DMS79 (cell line): ENCODE measurements at regions not wholly inside any gene's neighbourhood (a gene's known extent, or its start where the extent isn't known, plus 50 kb on each side); places are given as distances from the start of the nearest gene placed in this dataset.
A peak's percentile ranks its signal among the peaks of the same experiment; 100 is the strongest.

Experiments used
- DNase-seq: peaks from one replicate; lab custom pipeline; 2025; lab: John Stamatoyannopoulos, UW

DNA sequence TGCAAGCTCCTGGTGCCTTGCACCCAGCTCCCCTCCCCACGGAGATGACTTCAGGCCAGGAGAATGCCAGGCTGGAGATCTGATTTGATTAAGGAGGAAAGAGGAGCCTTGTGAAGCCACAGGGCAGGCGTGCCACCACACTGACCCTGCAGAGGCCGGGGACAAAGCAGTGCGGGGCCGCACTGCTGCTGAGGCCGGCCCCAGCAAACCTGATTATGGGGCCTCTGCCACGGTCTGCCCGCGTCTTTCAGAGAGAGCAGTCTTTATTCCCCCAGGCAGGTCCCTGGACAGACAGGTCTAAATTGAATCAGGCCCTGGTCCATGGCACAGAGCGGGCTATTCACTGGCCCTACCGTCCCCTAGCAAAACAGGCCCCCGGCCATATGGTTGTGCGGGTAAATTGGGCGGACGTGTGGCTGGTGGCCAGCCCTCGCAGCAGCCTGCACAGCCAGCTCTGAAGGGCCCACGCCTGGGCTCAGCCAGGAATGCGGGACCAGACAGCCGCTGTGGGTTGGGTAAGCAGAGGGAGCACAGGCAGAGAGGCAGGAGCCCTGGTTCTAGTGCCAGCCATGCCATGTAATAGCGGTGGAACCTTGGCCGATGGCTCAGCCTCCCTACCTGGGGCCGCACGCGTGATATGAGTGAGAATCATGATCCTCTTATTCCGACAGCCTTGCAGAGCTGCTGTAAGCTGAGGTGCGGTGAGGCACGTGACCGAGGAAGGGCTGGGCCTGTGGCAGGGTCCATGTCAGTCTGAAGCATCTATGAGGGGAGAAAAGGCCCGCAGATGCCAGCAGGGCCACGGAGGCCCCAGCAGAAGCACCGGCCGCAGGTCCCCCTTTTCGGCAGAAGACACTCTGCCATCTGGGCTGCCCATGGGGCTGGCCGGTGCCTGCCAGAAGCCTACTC, 97.3 kb upstream of the MYCN start:
- DNase-seq: no peak

DNA sequence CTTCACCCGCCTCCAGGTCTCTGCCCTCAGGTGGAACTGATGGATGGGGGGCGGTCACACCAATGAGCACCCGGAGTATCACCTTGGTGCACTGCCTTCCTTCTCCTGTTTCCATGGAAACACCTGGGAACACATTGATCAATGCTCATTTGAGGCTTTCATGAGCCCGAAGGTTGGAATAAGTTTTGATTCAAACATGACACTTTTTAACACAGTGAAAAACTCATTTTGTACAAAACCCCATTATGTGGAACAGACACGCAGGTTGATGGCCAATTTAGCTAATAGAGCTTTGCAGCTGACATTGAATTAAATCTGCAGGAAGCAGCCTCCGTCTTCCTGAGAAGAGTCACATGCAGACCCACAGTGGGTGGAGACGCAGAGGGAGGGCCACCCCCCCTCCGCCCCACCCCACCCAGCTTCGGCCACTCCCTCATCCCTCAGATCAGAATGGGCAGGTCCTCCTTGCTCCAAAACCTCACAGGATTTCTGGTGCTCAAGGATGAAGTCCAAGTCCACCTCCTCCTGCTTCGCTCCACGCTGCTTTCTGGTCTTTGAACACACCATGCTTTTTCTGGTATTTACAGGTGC, 96.0 kb upstream of the MYCN start:
- DNase-seq: no peak

DNA sequence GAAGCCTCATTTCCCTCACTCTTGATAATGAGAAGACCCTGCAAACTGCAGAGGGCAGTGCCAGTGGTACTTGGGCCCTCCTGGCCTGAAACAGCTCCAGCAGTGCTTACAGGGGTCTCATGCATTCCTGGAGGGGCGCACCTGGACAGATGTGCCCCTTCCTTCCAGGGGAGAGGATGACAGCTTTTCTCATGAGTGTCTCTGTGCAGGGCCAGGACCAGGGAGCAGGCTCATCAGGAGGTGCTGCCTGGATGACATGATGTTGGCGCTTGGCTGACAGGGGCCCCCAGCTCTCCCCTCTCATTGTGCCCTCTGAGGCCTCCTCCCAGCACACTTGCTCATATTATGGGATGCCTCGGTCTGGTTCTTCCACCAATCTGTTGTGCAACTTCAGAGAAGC, 95.1 kb upstream of the MYCN start:
- DNase-seq: no peak

DNA sequence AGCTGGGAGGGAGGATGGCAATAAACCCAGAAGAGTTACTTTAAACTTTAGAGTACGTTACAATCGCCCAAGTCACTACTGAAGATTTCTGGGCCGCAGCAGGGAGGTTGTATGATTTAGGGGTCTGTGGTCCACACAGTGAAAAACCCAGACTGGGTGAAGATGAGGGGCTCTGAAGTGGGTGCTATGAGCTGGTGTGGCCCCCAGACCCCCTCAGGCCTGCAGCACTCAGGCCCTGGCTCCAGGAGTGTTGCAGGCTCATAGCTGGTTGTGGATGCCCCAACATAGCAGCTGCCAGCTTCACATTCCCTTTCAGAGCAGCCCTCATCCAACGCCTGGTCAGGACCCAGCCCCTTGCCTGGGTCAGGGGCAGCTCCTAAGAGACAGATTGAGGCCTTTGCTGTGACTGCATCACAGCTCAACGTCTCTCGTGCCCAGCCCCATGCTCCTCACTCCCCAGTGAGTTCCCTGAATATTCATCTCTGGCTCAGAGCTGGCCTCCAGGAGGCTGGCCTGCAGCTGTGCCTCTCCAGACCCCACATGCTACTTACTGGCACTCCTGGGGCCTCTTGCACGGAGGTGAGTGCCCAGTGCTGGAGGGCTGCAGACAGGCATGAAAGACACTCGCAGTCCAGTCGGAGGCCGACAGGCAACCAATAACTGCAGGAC, 94.5 kb upstream of the MYCN start:
- DNase-seq: no peak

DNA sequence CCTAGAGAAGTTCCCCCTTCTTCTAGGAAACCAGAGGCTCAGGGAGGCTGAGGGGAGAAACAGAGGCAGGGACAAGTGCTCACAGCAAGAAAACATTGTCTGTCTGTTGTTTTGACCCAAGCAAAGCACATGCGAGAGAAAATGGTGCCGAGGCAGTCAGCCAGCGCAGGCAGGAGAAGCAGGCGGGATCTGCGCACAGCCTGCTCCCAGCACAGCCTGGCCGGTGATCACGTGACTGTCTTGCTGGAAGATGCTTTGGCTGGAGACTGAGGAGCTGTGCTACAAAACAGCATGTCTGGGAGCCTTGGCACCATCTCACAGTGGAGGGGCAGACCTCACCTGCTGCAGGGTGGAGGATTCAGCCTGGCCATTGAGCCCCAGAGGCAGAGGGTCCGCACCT, 93.7 kb upstream of the MYCN start:
- no peak for DNase-seq

DNA sequence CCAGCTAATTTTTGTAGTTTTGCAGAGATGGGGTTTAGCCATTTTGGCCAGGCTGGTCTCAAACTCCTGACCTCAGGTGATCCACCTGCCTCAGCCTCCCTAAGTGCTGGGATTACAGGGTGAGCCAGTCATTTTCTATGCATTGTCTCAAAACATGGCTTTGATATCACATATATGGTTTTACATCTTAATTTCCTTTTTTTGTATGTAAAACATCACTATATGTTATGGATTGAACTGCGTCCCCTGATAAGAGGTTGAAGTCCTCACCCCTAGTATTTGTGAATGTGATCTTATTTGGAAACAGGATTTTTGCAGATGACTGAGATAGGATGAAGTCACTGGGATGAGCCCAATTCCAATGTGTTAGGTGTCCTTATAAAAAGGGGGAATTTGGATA, 89.8 kb upstream of the MYCN start:
- no peak for DNase-seq

DNA sequence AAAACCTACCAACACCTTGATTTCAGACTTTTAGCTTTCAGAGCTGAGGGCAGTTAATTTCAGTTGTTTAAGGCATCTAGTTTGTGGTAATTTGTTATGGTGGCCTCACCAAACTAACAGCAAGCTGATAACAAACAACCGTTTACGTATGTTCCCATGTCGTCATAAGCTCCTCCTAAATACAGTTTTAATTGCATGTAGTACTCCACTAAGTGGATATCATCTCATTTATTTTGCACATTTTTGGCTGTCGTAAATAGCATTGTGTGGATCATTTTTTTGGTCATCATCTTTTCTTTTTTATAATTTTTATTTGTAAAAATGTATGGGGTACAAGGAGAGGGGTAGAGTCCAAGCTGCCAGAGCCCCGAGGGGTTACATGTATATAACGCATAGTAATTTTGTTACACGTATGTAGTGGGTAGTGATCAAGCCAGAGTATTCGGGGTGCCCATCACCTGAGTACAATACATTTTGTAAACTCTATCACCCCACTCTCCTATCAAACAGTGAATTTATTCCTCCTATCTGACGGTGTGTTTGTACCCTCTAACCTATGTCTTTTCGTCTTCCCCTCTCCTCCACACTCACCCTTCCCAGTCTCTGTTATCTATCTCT, 89.2 kb upstream of the MYCN start:
- DNase-seq: no peak

DNA sequence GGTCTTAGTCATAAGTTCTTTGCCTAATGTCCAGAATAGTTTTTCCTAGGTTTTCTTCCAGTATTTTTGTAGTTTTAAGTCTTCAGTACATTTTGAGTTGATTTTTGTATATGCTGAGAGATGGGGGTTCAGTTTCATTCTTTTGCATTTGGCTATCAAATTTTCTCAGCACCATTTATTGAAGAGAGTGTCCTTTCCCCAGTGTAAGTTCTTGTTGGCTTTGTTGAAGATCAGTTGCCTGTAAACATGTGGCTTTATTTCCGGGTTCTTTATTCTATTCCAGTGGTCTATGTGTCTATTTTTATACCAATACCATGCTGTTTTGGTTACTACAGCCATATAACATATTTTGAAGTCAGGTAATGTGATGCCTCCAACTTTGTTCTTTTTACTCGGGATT, 87.5 kb upstream of the MYCN start:
- DNase-seq: no peak

DNA sequence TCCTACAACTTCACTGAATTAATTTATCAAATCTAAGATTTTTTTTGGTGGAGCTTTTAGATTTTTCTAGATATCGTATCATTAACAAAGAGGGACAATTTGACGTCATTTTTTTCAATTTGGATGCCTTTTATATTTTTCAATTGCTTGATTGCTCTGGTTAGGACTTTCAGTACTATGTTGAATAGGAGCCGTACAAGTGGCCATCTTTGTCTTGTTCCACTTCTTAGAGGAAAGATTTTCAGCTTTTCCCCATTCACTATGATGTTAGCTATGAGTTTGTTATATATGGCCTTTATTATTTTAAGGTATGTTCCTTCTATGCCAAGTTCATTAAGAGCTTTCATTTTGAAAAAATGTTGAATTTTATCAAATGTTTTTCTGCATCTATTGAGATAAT, 86.4 kb upstream of the MYCN start:
- DNase-seq: no peak

DNA sequence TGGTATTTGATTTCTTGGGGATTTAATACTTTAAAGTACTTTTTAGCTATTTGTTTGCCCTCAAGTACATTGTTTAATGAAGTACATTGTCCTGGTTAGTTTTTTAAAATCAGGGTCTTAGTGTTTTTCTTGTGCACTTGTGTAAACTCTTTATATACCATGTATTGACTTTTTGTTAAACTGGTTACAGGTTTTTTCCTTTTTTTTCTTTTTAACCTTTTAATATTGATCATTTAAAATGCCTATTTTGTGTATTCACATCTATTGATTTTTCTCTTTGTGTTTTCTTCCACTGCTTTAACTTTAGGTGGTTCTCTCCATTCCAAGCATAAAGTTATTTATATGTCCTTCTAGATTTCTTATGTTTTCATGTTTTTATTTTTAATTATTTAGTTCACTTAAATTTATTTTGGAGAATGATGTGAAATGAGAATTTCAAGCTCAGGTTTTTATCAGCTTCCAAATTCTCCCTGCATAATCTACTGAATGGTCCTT, 84.5 kb upstream of the MYCN start:
- DNase-seq: no peak

DNA sequence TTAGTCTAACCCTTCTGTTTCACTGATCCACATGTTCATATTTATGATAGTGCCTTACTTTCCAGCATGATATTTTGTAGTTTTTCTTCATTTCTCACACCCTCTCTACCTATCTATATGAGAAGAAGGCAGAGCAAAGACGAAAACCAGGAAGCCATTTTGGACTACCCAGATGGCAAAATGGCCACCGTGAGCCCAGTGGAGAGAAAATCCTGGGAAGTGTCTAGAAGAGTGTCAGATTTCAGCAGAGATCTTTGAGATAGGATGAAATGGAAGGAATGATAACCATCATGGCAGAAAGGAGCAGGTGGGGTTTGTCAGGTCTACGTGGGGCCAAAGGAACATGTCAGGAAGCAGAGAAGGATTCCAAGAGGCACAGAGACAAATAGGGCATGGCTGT, 84.0 kb upstream of the MYCN start:
- no peak for DNase-seq

DNA sequence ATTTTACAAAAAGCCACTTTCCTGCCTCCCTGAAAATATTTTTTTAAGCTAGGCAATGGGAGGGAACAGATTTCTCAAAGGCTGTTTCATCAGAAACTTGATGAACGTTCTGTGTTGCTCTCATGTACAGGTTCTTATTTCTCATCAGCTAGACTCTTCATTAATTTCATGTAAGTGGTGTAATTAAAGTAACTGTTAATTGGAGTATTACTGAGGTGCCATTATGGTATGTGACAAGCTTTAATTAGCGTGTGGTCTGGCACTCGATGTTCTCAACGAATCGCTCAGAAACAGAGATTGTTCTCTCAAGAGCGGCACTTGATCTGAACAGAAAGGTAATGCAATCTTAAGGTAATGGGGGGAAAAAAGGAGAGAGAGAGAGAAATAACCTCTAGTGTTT, 81.9 kb upstream of the MYCN start:
- peak; percentile 63 for DNase-seq

DNA sequence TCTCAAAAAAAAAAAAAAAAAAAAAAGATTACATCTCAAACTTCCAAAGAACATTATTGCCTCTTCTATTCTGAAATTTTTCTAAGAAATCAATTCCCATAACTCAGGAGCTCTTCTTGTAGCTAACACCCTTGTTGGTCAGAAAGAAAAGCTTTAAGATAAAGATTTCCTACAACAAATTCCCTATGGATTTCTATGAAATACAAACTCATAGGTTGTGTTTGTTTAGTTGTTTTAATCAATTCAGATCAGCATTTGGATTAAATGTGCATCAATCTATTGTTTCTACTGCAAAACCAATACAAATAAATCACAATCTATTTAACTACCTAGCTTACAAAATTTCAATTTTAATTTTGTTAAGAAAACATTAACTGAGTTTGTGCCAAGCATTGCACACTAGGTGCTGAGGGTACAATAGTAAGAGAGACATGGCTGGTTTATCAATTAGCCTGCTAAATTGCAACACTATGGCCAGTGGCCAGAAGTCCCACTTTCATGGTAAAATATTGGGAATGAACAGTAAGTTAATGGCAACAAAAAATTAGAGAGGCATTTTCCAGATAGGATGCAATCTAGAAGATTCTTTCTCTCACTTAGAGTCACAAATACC, 80.2 kb upstream of the MYCN start:
- DNase-seq: no peak

DNA sequence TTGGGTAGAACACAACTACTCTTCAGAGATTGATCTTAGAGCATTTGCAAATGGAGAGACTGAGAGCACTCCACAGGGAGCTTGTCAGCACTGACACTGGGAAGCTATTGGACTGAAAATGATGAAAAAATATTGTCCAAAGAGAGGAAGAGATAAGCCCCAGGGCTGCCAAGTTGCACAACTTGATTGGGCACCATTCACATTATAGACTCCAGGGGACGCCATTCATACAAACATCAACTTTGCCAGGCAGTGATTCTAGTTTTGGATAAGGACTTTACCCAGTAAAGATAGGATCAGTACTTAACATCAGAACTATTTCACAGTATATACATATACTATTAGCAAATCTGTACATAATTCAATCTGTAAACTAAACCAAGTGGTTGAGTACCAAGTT, 79.6 kb upstream of the MYCN start:
- DNase-seq: no peak

DNA sequence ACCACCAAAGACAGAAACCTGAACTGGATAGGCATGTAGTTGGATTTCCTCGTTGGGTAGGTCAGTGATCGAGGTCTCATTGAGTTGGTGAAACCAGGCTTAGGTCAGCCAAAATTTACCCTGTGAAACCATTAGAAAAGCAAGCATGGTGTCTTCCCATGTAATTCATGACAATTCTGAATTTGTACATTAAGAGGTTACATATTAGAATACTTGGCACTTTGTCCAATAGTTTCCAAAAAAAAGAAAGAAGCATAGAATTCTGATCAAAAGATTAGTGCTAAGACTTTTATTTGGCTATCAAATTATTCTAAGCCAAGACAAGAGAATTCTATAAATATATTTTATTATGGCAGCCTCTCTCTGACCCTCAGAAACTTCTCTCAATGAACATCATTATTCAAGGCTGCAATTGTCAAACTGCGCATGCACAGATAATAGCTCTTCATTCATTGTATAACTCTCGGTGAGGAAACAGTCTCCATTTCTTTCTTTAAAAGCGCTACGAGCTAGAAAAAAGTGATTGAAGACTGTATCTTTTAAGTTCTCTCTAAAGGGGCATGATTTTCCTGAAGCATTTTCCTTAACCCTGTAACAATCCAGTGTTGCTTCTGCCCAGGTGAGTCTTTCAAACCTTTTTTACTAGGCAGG, 79.1 kb upstream of the MYCN start:
- DNase-seq: no peak

DNA sequence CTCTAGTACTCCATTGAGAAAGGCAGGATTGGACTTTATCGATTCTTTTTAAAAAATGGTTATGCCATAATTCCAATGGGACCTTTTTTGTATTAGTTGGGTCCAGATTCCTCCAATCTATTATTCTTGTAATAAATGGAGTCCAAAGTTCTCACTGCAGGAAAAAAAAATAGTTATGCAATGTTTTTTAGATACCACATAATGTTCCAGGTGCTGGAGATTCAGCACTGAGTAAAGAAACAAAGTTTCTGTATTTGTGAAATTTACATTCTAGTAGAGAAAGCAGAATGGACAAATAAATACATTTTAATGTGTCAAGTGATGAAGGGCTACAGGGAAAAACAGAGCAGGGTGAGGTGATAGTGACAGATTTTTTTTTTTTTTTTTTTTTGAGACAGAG, 78.5 kb upstream of the MYCN start:
- no peak for DNase-seq

DNA sequence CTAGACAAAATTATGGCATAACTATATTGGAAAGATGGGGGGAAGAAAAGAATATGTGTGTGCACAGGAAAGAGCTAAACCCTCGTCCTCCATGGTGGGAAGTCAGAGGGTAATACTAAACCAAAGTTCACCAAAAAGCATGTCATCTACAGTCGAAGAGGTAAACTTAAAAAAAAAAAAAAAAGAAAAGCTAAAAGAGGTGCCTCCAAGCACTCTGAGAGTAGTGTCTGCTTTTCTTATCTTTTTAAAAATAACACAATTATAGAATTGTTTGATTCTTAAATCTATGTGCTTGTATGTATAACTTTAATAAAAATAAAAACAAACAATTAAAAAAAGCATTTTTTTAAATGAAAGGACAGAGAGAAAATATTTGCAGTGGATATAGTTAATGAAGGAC, 77.3 kb upstream of the MYCN start:
- no peak for DNase-seq

DNA sequence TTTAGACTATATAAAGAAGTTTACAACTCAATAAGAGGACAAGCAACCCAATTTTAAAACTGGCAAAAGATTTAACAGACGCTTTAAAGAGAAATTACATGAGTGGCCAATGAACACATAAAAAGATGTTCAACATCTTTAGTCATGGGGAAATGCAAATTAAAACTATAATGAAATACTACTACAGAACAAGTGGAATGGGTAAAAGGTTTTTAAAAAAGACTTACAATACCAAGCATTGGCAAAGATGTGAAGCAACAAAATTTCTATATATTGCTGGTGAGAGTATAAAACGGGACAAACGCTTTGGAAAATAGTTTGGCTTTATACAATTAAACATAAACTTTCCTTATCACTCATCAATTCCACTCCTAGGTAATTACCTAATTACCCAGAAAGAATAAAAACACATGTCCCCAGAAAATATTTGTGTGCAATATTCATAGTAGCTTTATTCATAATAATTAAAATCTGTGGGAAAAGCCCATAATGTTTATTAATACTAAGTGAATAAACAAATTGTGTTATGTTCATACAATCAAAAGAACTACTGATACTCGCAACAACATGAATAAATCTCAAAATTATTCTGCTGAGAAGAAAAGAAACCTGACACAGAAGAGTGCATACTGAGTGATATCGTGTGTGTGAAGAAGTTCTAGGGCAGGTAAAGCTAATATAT, 76.7 kb upstream of the MYCN start:
- no peak for DNase-seq

DNA sequence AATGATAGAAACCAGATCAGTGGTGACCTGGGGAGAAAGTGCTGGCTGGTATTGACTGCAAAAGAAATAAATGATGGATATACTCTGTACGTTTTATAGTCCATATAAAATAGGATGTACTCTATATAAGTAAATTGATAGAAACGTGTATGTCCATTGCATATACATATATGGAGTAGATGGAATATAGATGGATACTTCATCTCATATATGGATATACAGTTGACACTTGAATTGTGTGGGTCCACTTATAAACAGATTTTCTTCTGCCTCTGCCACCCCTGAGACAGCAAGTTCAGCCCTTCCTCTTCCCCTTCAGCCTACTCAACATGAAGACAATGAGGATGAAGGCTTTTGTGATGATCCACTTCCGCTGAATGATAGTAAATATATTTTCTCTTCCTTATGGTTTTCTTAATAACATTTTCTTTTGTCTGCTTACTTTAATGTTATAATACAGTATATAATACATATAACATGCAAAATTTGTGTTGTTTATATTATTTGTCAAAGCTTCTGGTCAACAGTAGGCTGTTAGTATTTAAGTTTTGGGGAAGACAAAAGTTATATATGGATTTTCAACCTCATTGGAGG, 76.1 kb upstream of the MYCN start:
- DNase-seq: no peak

DNA sequence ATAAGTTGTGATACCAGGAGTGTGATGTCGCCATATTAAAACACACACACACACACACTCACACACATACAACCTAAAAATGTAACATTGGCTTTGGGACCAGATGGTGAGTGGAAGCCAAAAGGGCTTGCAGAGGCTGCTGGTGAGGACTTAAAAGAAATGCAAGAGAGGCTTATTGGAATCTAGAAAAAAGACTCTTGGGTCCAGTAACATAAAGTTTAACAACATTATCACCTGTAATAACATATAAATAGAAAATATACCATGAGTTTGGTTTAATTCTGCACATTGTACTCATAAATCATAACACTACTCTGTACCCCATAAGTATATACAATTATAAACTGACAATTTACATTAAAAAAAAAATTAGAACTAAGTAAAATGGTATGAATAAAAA, 74.4 kb upstream of the MYCN start:
- DNase-seq: no peak
